CD1c-positive myeloid dendritic cell (primary cell): ENCODE measurements at regions not wholly inside any gene's neighbourhood (a gene's known extent, or its start where the extent isn't known, plus 50 kb on each side); places are given as distances from the start of the nearest gene placed in this dataset.

Experiments
- DNase-seq: peaks from one replicate; pipeline ENCODE4 v3.0.0-alpha.2; 2016; ENCODE audit errors: extremely low spot score

DNA sequence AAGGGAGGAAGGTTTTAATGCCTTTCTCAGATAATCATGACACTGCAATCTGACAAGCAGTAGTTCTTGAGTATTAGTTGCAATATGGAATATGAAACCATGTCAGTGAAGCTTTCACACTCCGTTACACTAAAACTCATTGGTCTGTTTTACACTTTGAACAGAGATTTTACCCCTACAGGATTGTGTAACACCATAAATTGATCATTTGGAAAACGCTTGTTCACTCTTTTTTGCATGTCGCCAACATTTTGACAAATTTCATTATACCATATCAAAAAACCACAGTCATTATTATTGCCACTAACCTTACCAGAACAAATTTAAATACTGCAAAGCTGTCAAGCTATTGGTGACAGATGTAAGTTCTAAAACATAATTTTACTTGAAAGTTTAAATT, 404.8 kb upstream of the THBS1 start:
- no peak for DNase-seq

GRCh38 chr15:39177561-39177960, 403.3 kb upstream of the THBS1 start:
- no peak for DNase-seq

DNA sequence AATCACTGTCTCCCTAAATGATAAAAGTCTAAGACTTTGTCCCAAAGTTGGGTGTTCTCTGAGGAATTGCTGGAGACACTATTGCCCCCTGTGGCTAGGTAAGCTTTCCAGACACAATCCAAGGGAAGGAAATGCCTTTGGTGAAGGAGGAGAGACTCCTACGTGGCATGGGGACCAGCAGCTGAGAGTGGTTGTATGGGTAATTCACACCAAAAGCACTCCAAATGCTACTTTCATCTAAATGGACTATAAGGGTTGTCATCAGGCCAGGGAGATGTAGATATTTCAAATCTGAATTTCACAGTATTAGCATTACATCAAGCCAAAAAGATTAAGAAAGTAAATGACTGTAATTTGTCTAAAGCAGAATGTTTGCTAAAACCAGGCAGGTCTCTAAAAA, 400.8 kb upstream of the THBS1 start:
- DNase-seq, result no peak

- no peak for DNase-seq
These were observed 400.4 kb upstream of the THBS1 start for GRCh38 chr15:39180483-39180933.

GRCh38 chr15:39181056-39181747, 399.7 kb upstream of the THBS1 start:
- no peak for DNase-seq

GRCh38 chr15:39181940-39182339, 398.9 kb upstream of the THBS1 start:
- DNase-seq, result no peak

DNA sequence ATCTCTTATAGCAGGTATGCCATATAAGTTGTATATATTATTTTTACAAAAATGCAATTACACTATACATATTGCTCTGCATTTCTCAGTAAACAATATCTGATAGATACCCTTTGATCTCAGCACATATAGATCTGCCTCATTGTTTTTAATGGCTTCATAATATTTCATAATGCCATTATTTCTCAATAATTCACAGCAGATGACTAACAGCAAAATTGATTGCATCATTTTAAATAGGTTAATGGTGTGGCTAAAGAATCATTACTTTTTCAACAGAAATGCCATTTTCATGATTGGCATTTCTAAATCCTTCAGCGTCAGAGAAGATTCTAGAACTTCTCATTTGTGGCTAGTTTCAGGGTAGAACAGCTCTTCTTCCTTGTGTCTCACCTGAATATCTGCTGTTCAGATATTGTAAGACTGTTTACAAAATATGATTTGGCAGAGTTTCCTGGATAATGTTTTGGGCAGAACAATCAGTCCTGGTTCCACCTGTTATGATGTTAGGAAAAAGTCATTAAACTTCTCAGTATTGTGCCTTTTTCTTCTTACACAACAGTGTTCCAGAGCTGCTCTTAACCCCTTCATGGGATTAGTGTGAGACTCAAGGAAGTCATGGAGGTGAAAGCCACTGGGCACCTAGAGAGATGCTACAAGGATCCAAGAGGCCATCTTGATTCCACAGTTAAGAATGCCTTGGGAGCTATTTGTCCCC, 397.6 kb upstream of the THBS1 start:
- DNase-seq, result no peak

DNA sequence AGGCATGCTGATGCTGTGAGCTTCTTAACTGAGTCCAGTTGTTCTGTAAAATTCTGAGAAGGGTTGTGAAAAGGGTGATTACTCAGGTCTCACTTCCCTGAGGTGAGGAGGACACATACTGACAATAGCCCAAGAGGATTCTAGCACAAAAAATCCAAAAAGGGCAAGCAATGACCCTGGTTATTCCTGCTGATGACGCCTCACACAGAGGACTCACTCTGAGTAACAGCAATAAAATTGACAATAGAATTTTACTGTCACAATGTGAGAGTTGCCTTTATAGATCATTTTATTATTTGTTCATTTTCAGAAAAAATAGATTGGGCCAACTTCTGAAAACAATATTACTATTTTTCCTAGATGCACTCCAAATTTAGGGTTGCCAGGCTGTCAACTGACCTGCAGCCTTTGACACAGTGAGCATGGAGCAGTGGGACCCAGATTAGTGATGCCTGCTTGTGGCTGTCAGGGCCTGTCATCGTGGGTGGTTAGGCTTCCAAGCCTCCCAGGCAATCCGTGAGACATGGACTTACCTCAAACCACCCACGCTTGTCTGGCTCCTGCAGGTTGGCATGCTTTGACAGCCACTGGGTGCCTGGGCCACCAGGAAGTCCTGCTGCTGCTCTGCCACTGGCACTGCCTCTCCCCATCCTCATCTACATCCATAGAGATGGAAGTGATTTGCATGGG, 396.0 kb upstream of the THBS1 start:
- DNase-seq, result no peak

DNA sequence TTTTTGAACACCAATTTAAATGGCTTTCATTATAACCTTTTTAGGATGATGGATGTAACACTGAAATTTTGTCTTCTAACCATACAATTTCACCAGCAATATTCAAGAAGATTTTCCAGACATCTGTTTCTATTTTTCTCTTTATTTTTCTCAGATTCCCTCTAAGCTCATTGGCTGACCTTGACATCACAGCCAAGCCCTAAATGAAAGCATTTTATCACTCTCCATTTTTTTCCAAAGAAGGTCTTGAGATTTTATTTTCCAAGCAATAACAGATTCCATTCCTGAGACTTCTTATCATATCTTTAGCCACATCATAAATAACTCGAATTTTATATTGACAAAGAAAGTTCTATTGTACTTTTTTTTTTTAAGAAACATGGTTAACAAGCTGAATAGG, 392.6 kb upstream of the THBS1 start:
- no peak for DNase-seq

GRCh38 chr15:39188930-39189329, 391.9 kb upstream of the THBS1 start:
- no peak for DNase-seq

- DNase-seq, result no peak
These were observed 389.0 kb upstream of the THBS1 start for GRCh38 chr15:39191871-39192291.

DNA sequence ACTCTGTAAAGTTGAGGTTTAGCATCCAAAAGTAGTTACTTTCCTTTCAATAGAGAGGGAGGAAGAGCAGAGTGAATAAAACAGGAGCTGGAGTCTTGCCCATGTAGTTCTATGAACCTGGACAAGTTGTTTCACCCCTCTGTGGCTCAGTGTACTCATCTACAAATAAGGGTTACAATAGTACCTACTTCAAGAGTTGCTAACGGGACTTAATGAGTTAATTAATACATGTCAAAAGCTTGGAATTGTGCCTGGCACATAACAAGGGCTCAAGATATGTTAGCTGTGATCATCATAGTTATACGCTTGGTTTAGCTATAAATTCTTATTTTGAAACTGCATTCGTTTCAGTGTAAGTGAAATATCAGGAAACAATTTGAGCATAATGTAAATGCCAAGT, 388.5 kb upstream of the THBS1 start:
- no peak for DNase-seq

GRCh38 chr15:39192979-39193560, 387.8 kb upstream of the THBS1 start:
- DNase-seq, result no peak

- DNase-seq, result no peak
These were observed 387.3 kb upstream of the THBS1 start for GRCh38 chr15:39193611-39194010.

DNA sequence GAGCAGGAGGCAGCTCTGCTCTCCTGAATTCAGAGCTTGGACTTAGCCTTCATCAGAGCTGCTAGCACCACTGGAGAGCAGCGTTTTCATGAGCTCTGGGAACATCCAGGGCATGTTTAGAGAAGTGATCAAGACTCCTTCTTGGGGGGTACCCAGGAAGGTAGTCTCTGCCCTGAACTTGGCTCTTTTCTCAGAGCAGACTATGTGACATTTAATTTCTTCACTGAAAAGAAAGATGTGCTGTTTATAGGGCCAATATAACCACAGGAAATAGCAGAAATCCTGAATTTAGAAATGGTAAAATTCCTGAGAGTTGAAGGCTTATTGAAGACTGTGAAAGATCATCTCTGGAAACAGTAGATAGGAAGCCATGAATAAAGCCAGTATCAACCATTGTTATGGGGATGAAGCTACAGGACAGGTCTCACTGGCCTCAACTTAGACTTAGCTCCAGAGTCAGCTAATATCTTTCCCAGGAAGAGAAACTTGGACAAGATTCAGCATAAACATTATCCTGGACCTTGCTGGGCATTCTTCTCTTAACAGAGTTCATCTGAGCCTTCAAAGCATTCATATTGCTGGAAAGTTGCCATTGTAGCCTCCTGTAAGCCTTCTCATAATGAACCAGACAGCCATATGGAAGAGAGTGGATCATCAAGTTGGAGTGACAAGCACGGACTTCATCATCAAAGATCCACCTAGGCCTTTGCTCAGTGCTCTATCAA, 386.6 kb upstream of the THBS1 start:
- DNase-seq, result no peak

GRCh38 chr15:39195961-39196486, 384.9 kb upstream of the THBS1 start:
- DNase-seq, result peak; percentile 49

DNA sequence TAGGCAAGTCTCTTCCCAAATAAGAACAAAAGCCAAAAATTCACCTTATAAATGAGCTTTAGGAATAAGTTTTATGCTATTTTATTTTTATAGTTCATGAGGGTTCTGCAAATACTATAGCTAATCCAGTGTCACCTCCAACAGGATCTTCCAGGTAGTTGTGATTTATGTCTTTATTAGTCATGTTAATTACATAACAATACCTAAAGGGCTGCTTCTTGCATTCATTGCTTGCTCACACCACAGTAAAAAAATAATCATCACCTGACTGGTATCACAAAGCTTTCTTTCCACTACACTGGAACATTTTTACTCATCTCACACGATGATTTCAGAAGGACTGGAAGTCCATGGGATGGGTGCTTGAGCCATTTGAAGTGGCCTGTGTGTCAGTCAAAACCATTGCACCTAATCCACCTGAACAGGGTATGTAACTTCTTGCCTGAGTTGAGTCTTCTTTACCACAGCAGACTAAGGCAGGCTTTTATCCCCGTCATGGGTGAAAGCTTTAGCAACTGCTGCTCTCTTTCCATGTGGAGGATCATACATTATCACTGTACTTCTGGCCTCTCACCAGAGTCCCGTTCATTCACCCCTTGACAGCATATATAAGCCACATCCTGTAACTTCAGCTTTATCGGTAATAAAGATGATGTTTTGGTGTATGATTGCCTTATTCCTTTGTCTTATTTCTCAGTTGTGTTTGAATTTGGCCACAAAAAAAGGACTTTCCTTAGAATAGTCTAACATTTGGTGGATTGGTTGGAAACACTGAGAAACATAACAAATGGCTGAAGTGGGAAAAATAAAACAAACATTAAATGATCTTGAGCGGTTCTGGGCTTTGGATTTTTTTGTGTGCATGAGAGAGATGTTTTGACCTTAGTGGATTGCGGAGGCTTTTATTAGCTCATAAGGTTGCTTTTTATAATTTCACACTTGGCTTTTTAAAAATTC, 382.6 kb upstream of the THBS1 start:
- DNase-seq, result no peak

DNA sequence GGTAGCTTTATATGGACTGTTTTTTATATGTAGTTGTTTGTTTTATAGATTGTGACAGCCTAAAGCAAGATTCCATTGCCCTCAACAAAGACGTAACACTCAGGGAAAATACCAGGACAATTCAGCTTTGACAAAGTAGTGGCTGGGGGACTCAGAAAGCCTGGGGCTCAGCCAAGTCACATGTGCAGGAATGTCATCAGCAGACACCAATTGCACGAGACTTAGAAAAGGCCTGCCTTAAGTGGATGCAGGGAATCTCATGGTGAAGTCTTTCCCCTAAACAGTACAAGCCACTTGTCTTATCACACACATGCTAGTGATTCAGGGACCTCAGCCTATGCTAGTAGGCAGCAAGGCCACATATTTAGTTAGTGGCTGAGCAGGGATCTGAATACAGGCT, 381.8 kb upstream of the THBS1 start:
- DNase-seq, result no peak

DNA sequence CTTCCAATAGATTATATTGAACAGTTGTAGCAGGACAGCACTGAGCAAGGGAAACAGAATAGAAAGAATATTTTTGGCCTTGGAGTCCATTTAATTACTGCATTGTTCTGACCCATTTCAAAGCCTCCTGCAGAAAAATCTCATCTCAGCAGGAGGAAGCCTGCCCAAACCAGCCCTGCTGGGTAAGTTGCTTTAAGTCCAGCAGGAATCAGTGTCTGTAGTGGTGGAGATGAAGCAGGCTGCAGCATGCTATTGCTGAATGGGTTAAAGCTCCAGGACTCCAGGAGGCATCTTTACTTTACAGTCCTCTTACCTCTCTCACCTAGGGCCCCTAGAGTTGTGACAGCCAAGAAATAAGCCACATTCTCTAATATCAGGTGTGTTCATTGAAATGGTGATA, 380.3 kb upstream of the THBS1 start:
- DNase-seq, result no peak

DNA sequence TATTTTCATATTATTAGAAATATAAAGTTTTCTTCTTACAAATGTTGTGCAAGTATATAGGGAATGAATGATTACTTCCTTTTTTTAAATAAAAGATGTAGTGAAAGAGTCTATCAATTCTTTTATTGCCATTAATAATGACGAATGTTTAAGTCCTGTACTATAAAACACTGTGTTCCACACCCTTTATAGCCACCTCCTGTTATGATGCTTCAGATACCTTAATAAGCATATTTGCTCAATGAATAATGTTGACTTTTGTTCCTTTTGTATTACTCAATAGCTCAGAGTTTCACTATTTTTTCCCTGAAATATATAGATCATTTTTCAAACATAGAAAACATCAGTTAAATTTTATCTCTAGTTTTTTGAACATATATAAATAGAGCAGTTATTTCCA, 378.2 kb upstream of the THBS1 start:
- no peak for DNase-seq
